Vagina (tissue), 2 donors: ENCODE measurements at regions not wholly inside any gene's neighbourhood (a gene's known extent, or its start where the extent isn't known, plus 50 kb on each side); places are given as distances from the start of the nearest gene placed in this dataset.

ENCODE experiments used
- DNase-seq, 2 donors: peaks; one replicate each; pipeline ENCODE4 v3.0.0-alpha.2; 2017; ENCODE audit errors: extremely low spot score in 2 of 2
- H3K27ac ChIP-seq: fragments of 200-600 bp; sonication (generic); one replicate; pipeline ENCODE4 v1.5.1; 2019
- H3K27me3 ChIP-seq: fragments of 200-600 bp; sonication (generic); one replicate; pipeline ENCODE4 v1.5.1; 2019
- H3K36me3 ChIP-seq, 2 donors: fragments of 200-600 bp; sonication (generic); one replicate each; pipeline ENCODE4 v1.5.1; 2017 to 2019
- H3K4me1 ChIP-seq: fragments of 200-600 bp; sonication (generic); one replicate; pipeline ENCODE4 v1.5.1; 2019
- H3K4me3 ChIP-seq, 2 donors: fragments of 200-600 bp; sonication (generic); 1 replicate in 1 of 2; 2 replicates in 1 of 2; pipeline ENCODE4 v1.5.1; 2016 to 2019
- H3K9me3 ChIP-seq: fragments of 200-600 bp; sonication (generic); one replicate; pipeline ENCODE4 v1.5.1; 2019
- POLR2A ChIP-seq, 2 donors: fragments of 450-650 bp; IDR thresholded peaks; one replicate each; pipeline ENCODE4 v1.6.1; 2017; ENCODE audit warnings: antibody characterized with exemption in 2 of 2, mild to moderate bottlenecking in 2 of 2, moderate library complexity in 2 of 2
- POLR2AphosphoS5 ChIP-seq, 2 donors: sonication (generic); formaldehyde crosslinking; IDR thresholded peaks; one replicate each; pipeline ENCODE4 v1.9.0; 2017; ENCODE audit warnings: antibody characterized with exemption in 2 of 2, mild to moderate bottlenecking in 2 of 2, low read depth in 1 of 2; ENCODE audit not compliant: insufficient read depth in 1 of 2
- intact Hi-C: fragments of 100-400 bp; cut with DNase I; formaldehyde crosslinking; loops from one replicate; pipeline ENCODE4 v1.15.1; 2023
- TF ChIP-seq, protein P1 (sequence below), 3 experiments: fragments of 450-650 bp in 2 of 3; fragments of 200-600 bp in 1 of 3; sonication (generic) in 1 of 3; IDR thresholded peaks; one replicate each; pipeline ENCODE4 v1.5.1; 2017 to 2019; ENCODE audit warnings: antibody characterized with exemption in 3 of 3, mild to moderate bottlenecking in 2 of 3, moderate library complexity in 2 of 3

DNA sequence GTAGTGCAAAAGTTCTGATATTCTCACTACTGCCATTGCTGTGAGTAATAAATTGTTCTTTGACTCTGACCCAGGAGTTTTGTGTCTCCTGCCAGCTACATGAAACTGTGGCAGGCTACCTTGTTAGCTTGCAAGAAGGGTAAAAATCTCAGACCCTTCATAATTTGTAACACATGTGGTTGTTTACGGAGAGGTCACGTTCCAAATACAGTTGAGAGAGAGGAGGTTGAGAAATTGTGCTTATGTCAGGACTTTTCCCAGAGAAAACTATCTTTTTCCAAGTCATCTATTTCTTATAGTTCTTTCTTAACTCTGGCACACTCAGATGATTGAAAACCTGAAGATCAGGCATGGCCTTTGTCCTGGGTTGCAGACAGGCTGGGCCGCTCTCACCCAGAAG, 114.4 kb upstream of the SVIL start:
- Histone ChIP-seq H3K27ac (no peak overlapping the region), H3K4me1 (peaks cover 9% of the 10 kb centered on the region), H3K27me3 (no peaks in the 10 kb centered on the region), H3K4me3 (no peak overlapping the region), H3K36me3 (no peaks in the 10 kb centered on the region), H3K9me3 (no peaks in the 10 kb centered on the region)
- no peak for DNase-seq
- TF ChIP-seq, protein P1, sequence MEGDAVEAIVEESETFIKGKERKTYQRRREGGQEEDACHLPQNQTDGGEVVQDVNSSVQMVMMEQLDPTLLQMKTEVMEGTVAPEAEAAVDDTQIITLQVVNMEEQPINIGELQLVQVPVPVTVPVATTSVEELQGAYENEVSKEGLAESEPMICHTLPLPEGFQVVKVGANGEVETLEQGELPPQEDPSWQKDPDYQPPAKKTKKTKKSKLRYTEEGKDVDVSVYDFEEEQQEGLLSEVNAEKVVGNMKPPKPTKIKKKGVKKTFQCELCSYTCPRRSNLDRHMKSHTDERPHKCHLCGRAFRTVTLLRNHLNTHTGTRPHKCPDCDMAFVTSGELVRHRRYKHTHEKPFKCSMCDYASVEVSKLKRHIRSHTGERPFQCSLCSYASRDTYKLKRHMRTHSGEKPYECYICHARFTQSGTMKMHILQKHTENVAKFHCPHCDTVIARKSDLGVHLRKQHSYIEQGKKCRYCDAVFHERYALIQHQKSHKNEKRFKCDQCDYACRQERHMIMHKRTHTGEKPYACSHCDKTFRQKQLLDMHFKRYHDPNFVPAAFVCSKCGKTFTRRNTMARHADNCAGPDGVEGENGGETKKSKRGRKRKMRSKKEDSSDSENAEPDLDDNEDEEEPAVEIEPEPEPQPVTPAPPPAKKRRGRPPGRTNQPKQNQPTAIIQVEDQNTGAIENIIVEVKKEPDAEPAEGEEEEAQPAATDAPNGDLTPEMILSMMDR (IDR thresholded peaks at IDR 0.05), result no peak
- TF ChIP-seq POLR2AphosphoS5 (IDR thresholded peaks at IDR 0.05; ENCODE audit: insufficient read depth in 1 of 2, low read depth in 1 of 2), result no peak
- no peak for TF ChIP-seq POLR2A (IDR thresholded peaks at IDR 0.05)
- intact Hi-C loops, result no loop called here

DNA sequence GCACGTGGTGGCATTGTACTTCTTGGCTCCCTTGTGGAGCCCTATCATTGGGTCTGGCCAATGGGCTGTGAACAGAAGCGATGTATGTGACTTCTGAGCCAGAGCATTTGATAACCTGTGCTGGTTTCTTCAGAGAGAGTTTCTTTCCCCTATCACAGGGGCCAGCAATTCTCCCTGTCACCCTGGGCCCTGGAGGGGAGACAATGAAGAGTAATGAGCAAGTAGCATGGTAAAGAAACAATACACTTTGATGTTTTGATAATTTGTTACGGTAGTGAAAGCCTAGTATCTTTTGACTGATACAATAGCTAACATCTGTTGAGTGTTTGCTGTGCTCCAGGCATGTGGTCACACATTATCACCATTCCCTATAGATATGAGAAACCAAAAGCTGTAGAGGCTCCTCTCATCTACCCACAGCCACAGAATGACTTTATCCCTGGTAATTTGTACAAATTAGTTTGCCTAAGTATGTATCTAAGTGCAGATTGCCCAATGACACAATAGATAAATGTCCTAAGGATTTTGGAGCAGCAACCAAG, 113.4 kb upstream of the SVIL start:
- H3K4me1 ChIP-seq, result peaks cover 9% of the 10 kb centered on the region
- H3K27ac ChIP-seq, result no peak overlapping the region
- no peak overlapping the region for H3K4me3 ChIP-seq
- H3K27me3 ChIP-seq, result no peaks in the 10 kb centered on the region
- no peaks in the 10 kb centered on the region for H3K9me3 ChIP-seq
- H3K36me3 ChIP-seq, result no peaks in the 10 kb centered on the region
- intact Hi-C loops, result no loop called here
- TF ChIP-seq POLR2A (IDR thresholded peaks at IDR 0.05) (no peak), POLR2AphosphoS5 (IDR thresholded peaks at IDR 0.05; ENCODE audit: insufficient read depth in 1 of 2, low read depth in 1 of 2) (no peak)
- TF ChIP-seq, protein P1 (IDR thresholded peaks at IDR 0.05), result no peak
- DNase-seq, result no peak

DNA sequence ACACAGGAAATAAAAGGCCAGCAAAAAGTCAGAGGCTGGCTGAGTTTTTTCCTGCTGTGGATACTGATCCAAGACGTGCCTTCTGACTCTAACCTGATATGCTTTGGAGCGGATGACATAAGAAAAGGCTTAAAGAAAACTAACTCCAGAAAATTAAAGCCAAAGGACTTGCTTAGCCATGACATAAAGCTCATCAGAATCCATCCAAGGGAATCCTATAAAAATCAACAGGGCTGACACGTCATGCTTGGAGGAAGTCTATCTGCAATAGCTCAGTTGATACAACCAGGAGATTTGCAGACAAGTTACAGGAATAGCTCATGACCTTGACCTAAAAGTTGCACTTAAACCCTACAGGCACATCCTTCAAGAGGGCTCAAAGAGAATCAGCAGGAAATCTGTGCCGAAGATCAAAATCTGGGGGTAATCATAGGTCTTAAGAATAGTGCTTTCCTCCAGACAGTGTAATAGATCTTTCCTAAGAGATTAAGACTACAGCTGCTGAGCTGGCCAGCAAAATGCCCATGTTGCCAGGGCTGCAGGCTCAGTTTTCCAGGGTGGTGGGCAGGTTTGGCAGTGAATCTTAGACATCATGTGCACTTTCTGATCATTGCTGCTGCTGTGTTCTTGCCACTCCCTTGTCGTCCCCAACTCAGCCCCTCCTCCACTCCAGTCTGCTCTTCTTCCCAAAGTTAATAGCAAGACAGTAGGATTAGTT, 111.5 kb upstream of the SVIL start:
- Histone ChIP-seq H3K27me3 (no peaks in the 10 kb centered on the region), H3K9me3 (no peaks in the 10 kb centered on the region), H3K4me3 (no peak overlapping the region), H3K4me1 (peaks cover 9% of the 10 kb centered on the region), H3K36me3 (no peaks in the 10 kb centered on the region), H3K27ac (peak overlapping the region; percentile 55)
- TF ChIP-seq, protein P1 (IDR thresholded peaks at IDR 0.05), result no peak
- peak in 1 of 2 donors; percentile 22 for TF ChIP-seq POLR2AphosphoS5 (IDR thresholded peaks at IDR 0.05; ENCODE audit: insufficient read depth in 1 of 2, low read depth in 1 of 2)
- intact Hi-C loops, result no loop called here
- no peak for DNase-seq

DNA sequence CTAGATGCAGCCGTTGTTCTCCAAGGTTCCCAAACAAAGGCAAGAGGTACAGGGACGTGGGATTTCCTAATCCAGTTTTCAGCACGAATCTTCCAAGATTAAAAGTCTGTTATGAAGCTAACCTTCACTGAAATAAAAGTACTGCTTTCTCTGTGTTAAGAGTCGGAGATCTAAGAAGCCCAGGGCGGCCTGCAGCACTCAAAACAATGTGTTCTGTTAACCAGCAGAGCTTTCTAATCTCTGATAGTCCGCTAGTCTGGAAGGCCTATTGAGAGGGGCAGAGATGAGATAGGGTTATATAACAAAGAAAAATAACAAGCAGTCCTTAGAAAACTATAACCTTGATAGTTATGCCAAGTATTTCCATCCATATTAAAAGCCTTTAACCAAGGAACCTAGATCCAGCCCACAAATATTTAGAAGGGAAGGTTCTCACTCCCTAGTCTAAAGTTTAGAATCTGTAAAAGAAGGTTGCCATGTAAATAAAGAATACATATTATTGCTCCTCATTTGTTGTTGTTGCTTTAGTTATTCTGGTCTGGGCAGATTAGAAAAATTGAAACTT, 106.3 kb upstream of the SVIL start:
- DNase-seq, result no peak
- H3K4me1 ChIP-seq, result peaks cover 6% of the 10 kb centered on the region
- no peaks in the 10 kb centered on the region for H3K9me3 ChIP-seq
- intact Hi-C loops, result no loop called here
- H3K36me3 ChIP-seq, result no peaks in the 10 kb centered on the region
- peak overlapping the region; percentile 18 for H3K27ac ChIP-seq
- H3K27me3 ChIP-seq, result no peaks in the 10 kb centered on the region
- no peak overlapping the region for H3K4me3 ChIP-seq
- TF ChIP-seq, protein P1 (IDR thresholded peaks at IDR 0.05), result no peak
- TF ChIP-seq POLR2AphosphoS5 (IDR thresholded peaks at IDR 0.05; ENCODE audit: insufficient read depth in 1 of 2, low read depth in 1 of 2) (no peak), POLR2A (IDR thresholded peaks at IDR 0.05) (no peak)

DNA sequence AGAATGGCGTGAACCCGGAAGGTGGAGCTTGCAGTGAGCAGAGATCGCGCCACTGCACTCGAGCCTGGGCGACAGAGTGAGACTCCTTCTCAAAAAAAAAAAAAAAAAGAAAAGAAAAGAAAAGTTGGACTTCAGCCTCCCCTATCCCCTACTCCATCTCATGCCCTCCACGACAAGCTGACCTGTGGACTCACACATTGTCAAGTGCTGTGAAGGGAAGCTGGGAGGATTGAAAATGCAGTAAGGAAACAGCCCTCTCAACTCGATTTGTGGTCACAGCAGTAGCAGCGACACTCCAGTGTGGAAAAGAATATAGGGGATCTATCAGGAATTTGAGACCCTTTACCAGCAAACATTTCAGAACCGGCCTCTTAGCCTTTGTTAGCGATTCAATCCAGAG, 103.6 kb upstream of the SVIL start:
- H3K4me1 ChIP-seq, result peaks cover 19% of the 10 kb centered on the region
- no peak overlapping the region for H3K4me3 ChIP-seq
- no peak overlapping the region for H3K27ac ChIP-seq
- no peaks in the 10 kb centered on the region for H3K9me3 ChIP-seq
- no peaks in the 10 kb centered on the region for H3K36me3 ChIP-seq
- no peaks in the 10 kb centered on the region for H3K27me3 ChIP-seq
- no peak for DNase-seq
- TF ChIP-seq POLR2AphosphoS5 (IDR thresholded peaks at IDR 0.05; ENCODE audit: insufficient read depth in 1 of 2, low read depth in 1 of 2) (no peak), POLR2A (IDR thresholded peaks at IDR 0.05) (no peak)
- TF ChIP-seq, protein P1 (IDR thresholded peaks at IDR 0.05), result no peak
- intact Hi-C loops, result loop anchor here (5.0 to 10.0 kb wide), 2 partner anchors 76 to 319 kb away; partner anchors contain the start of gene JCAD
